H1 (cell line): ENCODE measurements at regions not wholly inside any gene's neighbourhood (a gene's known extent, or its start where the extent isn't known, plus 50 kb on each side); places are given as distances from the start of the nearest gene placed in this dataset.

ENCODE experiments used
- CTCF ChIA-PET: fragments of 300-600 bp; sonication (Branson Sonifier 250); formaldehyde crosslinking; loops from one replicate; lab custom pipeline; 2021; ENCODE audit not compliant: partially characterized antibody; lab: Charles Lee
- POLR2A ChIA-PET: fragments of 300-600 bp; sonication (Branson Sonifier 250); formaldehyde crosslinking; loops from one replicate; lab custom pipeline; 2021; ENCODE audit warnings: inconsistent platforms; ENCODE audit not compliant: partially characterized antibody; lab: Charles Lee
- DNase-seq, 2 experiments: peaks; one replicate each; pipeline versions ENCODE4 v3.0.0 to v3.0.0-alpha.2; 2010 to 2022; ENCODE audit warnings: low spot score in 2 of 2, low read depth in 1 of 2, mixed read lengths in 1 of 2
- FAIRE-seq: peaks from 2 replicates; lab custom pipeline; 2011; peaks lifted over from hg19 to GRCh38; lab: Jason Lieb, UNC
- H2AFZ ChIP-seq: 2 replicates; pipeline ENCODE4 v1.8.1; 2012; ENCODE audit warnings: low read length, inconsistent platforms
- H2AK5ac ChIP-seq: 2 replicates; pipeline ENCODE4 v1.6.1; 2013; ENCODE audit warnings: low read depth, low read length
- H2BK120ac ChIP-seq: replicated peaks from 2 replicates; pipeline ENCODE3; 2013; ENCODE audit warnings: low read depth, low read length, inconsistent platforms
- H2BK12ac ChIP-seq: 2 replicates; pipeline ENCODE4 v1.6.1; 2013; ENCODE audit warnings: low read depth, low read length
- H2BK15ac ChIP-seq: 2 replicates; pipeline ENCODE4 v1.6.1; 2013; ENCODE audit warnings: low read length
- H2BK20ac ChIP-seq: 2 replicates; pipeline ENCODE4 v1.6.1; 2013; ENCODE audit warnings: low read length
- H2BK5ac ChIP-seq: 2 replicates; pipeline ENCODE4 v1.6.1; 2013; ENCODE audit warnings: low read depth, low read length
- H3K14ac ChIP-seq: 2 replicates; pipeline ENCODE4 v1.6.1; 2013; ENCODE audit warnings: inconsistent platforms; ENCODE audit not compliant: insufficient read length
- H3K18ac ChIP-seq: 2 replicates; pipeline ENCODE4 v1.6.1; 2013; ENCODE audit warnings: low read length; ENCODE audit errors: extremely low read depth
- H3K23ac ChIP-seq: 2 replicates; pipeline ENCODE4 v1.6.1; 2013; ENCODE audit warnings: inconsistent platforms; ENCODE audit not compliant: insufficient read length
- H3K23me2 ChIP-seq: 2 replicates; pipeline ENCODE4 v1.6.1; 2013; ENCODE audit warnings: low read depth, low read length
- H3K27ac ChIP-seq: 2 replicates; pipeline ENCODE4 v1.6.1; 2011; ENCODE audit warnings: low read depth, low read length, inconsistent platforms
- H3K27me3 ChIP-seq, 4 experiments: replicated peaks in 1 of 4; 1 replicate in 1 of 4; 2 replicates in 3 of 4; pipeline versions ENCODE4 v1.6.1 to v1.8.1; 2011 to 2013; ENCODE audit warnings: low read length in 3 of 4, mild to moderate bottlenecking in 3 of 4, inconsistent platforms in 2 of 4, mixed read lengths in 2 of 4, moderate library complexity in 1 of 4; ENCODE audit not compliant: control insufficient read depth in 3 of 4, insufficient read depth in 3 of 4; ENCODE audit errors: extremely low read depth in 1 of 4
- H3K36me3 ChIP-seq, 4 experiments: 2 replicates each; pipeline versions ENCODE4 v1.6.1 to v1.8.1; 2011 to 2013; ENCODE audit warnings: mild to moderate bottlenecking in 4 of 4, low read length in 3 of 4, moderate library complexity in 2 of 4, control low read depth in 1 of 4, inconsistent platforms in 1 of 4; ENCODE audit not compliant: insufficient read depth in 4 of 4, control insufficient read depth in 2 of 4
- H3K4ac ChIP-seq: replicated peaks from 2 replicates; pipeline ENCODE3; 2013; ENCODE audit warnings: low read length, low read depth, mixed read lengths, inconsistent platforms; ENCODE audit not compliant: insufficient read length
- H3K4me1 ChIP-seq, 4 experiments: replicated peaks in 1 of 4; 1 replicate in 1 of 4; 2 replicates in 3 of 4; pipeline versions ENCODE4 v1.6.1 to v1.8.1; 2011 to 2013; ENCODE audit warnings: low read length in 3 of 4, inconsistent platforms in 2 of 4, mixed read lengths in 1 of 4; ENCODE audit not compliant: insufficient read depth in 4 of 4, control insufficient read depth in 3 of 4
- H3K4me2 ChIP-seq, 2 experiments: 2 replicates each; pipeline versions ENCODE4 v1.6.1 to v1.8.1; 2011 to 2013; ENCODE audit warnings: low read depth in 2 of 2, low read length in 2 of 2, control low read depth in 1 of 2, inconsistent platforms in 1 of 2, mild to moderate bottlenecking in 1 of 2; ENCODE audit not compliant: insufficient read depth in 1 of 2
- H3K4me3 ChIP-seq, 4 experiments: fragments of 200-600, 300-600 bp in 1 of 4; sonication (generic), shearing (Covaris generic), sonication (Bioruptor Twin) in 1 of 4; 2 replicates each; pipeline versions ENCODE4 v1.5.1 to v1.8.1; 2011 to 2016; ENCODE audit warnings: low read length in 4 of 4, low read depth in 3 of 4, control low read depth in 2 of 4, inconsistent platforms in 2 of 4, mild to moderate bottlenecking in 2 of 4, mixed read lengths in 1 of 4, moderate library complexity in 1 of 4; ENCODE audit not compliant: insufficient read depth in 2 of 4; ENCODE audit errors: extremely low read depth in 1 of 4
- H3K56ac ChIP-seq: replicated peaks from 2 replicates; pipeline ENCODE3; 2013; ENCODE audit warnings: low read depth, mild to moderate bottlenecking, mixed read lengths, low read length, inconsistent platforms; ENCODE audit not compliant: insufficient read length
- H3K79me1 ChIP-seq: 2 replicates; pipeline ENCODE4 v1.6.1; 2013; ENCODE audit warnings: low read depth, low read length, control low read depth
- H3K79me2 ChIP-seq, 2 experiments: 2 replicates each; pipeline versions ENCODE4 v1.6.1 to v1.8.1; 2012 to 2013; ENCODE audit warnings: low read length in 2 of 2, mild to moderate bottlenecking in 2 of 2, inconsistent platforms in 1 of 2; ENCODE audit not compliant: insufficient read depth in 2 of 2, control insufficient read depth in 1 of 2
- H3K9ac ChIP-seq, 4 experiments: replicated peaks in 1 of 4; 1 replicate in 1 of 4; 2 replicates in 3 of 4; pipeline versions ENCODE4 v1.6.1 to v1.8.1; 2011 to 2013; ENCODE audit warnings: low read depth in 3 of 4, low read length in 3 of 4, control low read depth in 2 of 4, mild to moderate bottlenecking in 2 of 4, moderate library complexity in 2 of 4, inconsistent platforms in 1 of 4; ENCODE audit errors: extremely low read depth in 1 of 4
- H3K9me3 ChIP-seq, 2 experiments: 2 replicates each; pipeline versions ENCODE4 v1.6.1 to v1.8.1; 2012 to 2013; ENCODE audit warnings: mild to moderate bottlenecking in 2 of 2, moderate library complexity in 2 of 2, control low read depth in 1 of 2, inconsistent platforms in 1 of 2, low read depth in 1 of 2, low read length in 1 of 2, mixed read lengths in 1 of 2; ENCODE audit not compliant: insufficient read depth in 2 of 2
- H4K20me1 ChIP-seq, 2 experiments: replicated peaks in 1 of 2; 2 replicates each; pipeline versions ENCODE3 to v1.8.1; 2011 to 2013; ENCODE audit warnings: inconsistent platforms in 2 of 2, low read length in 2 of 2, mild to moderate bottlenecking in 1 of 2; ENCODE audit not compliant: insufficient read depth in 2 of 2, control insufficient read depth in 1 of 2
- H4K5ac ChIP-seq: 2 replicates; pipeline ENCODE4 v1.6.1; 2013; ENCODE audit warnings: low read length, low read depth, mixed read lengths, inconsistent platforms; ENCODE audit not compliant: insufficient read length
- H4K8ac ChIP-seq: 2 replicates; pipeline ENCODE4 v1.8.0; 2013; ENCODE audit warnings: mild to moderate bottlenecking, moderate library complexity, low read length, inconsistent platforms; ENCODE audit not compliant: insufficient read depth; ENCODE audit errors: extremely low read depth
- H4K91ac ChIP-seq: replicated peaks from 2 replicates; pipeline ENCODE3; 2013; ENCODE audit warnings: low read length, mixed read lengths, inconsistent platforms; ENCODE audit not compliant: insufficient read length
- CBX8 ChIP-seq: fragments of 300-800, 300-1000 bp; sonication (generic); IDR thresholded peaks from 2 replicates; pipeline ENCODE4 v1.7.1; 2016; ENCODE audit warnings: low read depth, low read length, borderline replicate concordance
- POLR2AphosphoS5 ChIP-seq: IDR thresholded peaks from 2 replicates; pipeline ENCODE4 v1.6.1; 2011; ENCODE audit warnings: low read depth, low read length
- WGBS, 2 experiments: shearing (Covaris generic) in 1 of 2; methylation state at CpG; one replicate each; pipeline versions ENCODE4 v1.1.6 to v1.1.7; 2013 to 2015; ENCODE audit warnings: low lambda C conversion rate in 2 of 2, mixed read lengths in 2 of 2, inconsistent platforms in 1 of 2, low coverage in 1 of 2, missing lambda C conversion rate in 1 of 2; ENCODE audit not compliant: insufficient replicate concordance in 2 of 2, insufficient coverage in 1 of 2, insufficient read length in 1 of 2; ENCODE audit errors: extremely low coverage in 1 of 2, missing lambda C conversion rate in 1 of 2; 5-methylcytosine and 5-hydroxymethylcytosine counted together

GRCh38 chr6:37105148-37106050 lies 64.6 kb upstream of the PIM1 start:
- CTCF ChIA-PET, result interaction anchor here (0.6 to 5.6 kb wide), 11 partner anchors 13 to 295 kb away, joined by 3 to 32 read pairs (median 3); no protein-coding TSS in a partner anchor
- no peak overlapping the region for H3K27ac ChIP-seq

More at GRCh38 chr6:37105148-37106050, 64.6 kb upstream of the PIM1 start:
- Histone ChIP-seq H2BK20ac (no peak overlapping the region), H2AK5ac (no peak overlapping the region), H4K5ac (no peak overlapping the region), H3K36me3 (peaks cover 0 to 13% (median 0%) of the 10 kb centered on the region in 4 experiments; a peak in 2 of 8 replicates), H4K91ac (no peak overlapping the region), H3K18ac (no peak overlapping the region), H3K79me2 (no peaks in the 10 kb centered on the region), H3K23me2 (no peaks in the 10 kb centered on the region; the same call in 1 of the 2 replicates), H2BK5ac (no peak overlapping the region), H4K20me1 (no peaks in the 10 kb centered on the region), H3K4me1 (peaks cover 23 to 33% (median 28%) of the 10 kb centered on the region in 4 experiments), H3K4ac (no peak overlapping the region), H3K9ac (no peak overlapping the region), H2BK15ac (no peak overlapping the region; the same call in 1 of the 2 replicates), H3K4me2 (no peak overlapping the region), H3K23ac (no peak overlapping the region), H2BK120ac (no peak overlapping the region), H3K4me3 (no peak overlapping the region), H3K14ac (no peak overlapping the region), H3K79me1 (no peaks in the 10 kb centered on the region), H4K8ac (no peak overlapping the region), H2AFZ (no peak overlapping the region), H3K56ac (no peak overlapping the region), H3K27me3 (no peaks in the 10 kb centered on the region), H2BK12ac (peak overlapping the region; percentile 62), H3K9me3 (no peaks in the 10 kb centered on the region)
- FAIRE-seq (no peak), DNase-seq (no peak)
- TF ChIP-seq CBX8 (no peak), POLR2AphosphoS5 (0 out of 2 replicates have a peak, but pooled peaks have one; percentile 4)
- WGBS, 2 experiments, result 62% methylated on average over 6 of the region's 6 CpGs; no CpG with 5 or more reads in 1 of the 2 experiments
- POLR2A ChIA-PET, result interaction anchor here (0.6 to 7.5 kb wide), 25 partner anchors 8 to 682 kb away, joined by 3 to 80 read pairs (median 5); partner anchors contain the start of gene PIM1
